HG02938 (cell line): ENCODE measurements at regions not wholly inside any gene's neighbourhood (a gene's known extent, or its start where the extent isn't known, plus 50 kb on each side); places are given as distances from the start of the nearest gene placed in this dataset.
"Not testable (repeated sequence)": the region's sequence is repeated elsewhere in the genome, so short reads cannot be mapped to it uniquely, and the experiment has no call there.

Source experiments
- ATAC-seq: cut with Tn5 transposase; IDR thresholded peaks from one replicate; pipeline ENCODE4 v1.9.1; 2021; ENCODE audit warnings: mild to moderate bottlenecking, moderate library complexity; ENCODE audit not compliant: unreplicated experiment

- no peak for ATAC-seq
Observed at GRCh38 chr13:22770891-22771290, 409.9 kb upstream of the SGCG start.

- no peak for ATAC-seq
Observed at GRCh38 chr13:22773465-22773864, 407.3 kb upstream of the SGCG start.

GRCh38 chr13:22776394-22777186, 404.2 kb upstream of the SGCG start:
- ATAC-seq = no peak

- no peak for ATAC-seq
Observed at GRCh38 chr13:22777207-22777606, 403.6 kb upstream of the SGCG start.

GRCh38 chr13:22789027-22789593, 391.7 kb upstream of the SGCG start:
- no peak for ATAC-seq

- no peak for ATAC-seq
Observed at GRCh38 chr13:22789916-22790315, 390.9 kb upstream of the SGCG start.

- ATAC-seq = no peak
Observed at GRCh38 chr13:22793598-22794134, 387.1 kb upstream of the SGCG start.

GRCh38 chr13:22800526-22801401, 380.0 kb upstream of the SGCG start:
- no peak for ATAC-seq

- no peak for ATAC-seq
Observed at GRCh38 chr13:22801402-22802003, 379.3 kb upstream of the SGCG start.

GRCh38 chr13:22812793-22813192, 368.0 kb upstream of the SGCG start:
- no peak for ATAC-seq

- ATAC-seq = not testable (repeated sequence)
Observed at GRCh38 chr13:22813531-22814377, 367.0 kb upstream of the SGCG start.

GRCh38 chr13:22814433-22814832, 366.3 kb upstream of the SGCG start:
- ATAC-seq = not testable (repeated sequence)

- no peak for ATAC-seq
Observed at GRCh38 chr13:22821589-22821988, 359.2 kb upstream of the SGCG start.

- no peak for ATAC-seq
Observed at GRCh38 chr13:22825186-22825585, 355.6 kb upstream of the SGCG start.

- no peak for ATAC-seq
Observed at GRCh38 chr13:22828081-22828480, 352.7 kb upstream of the SGCG start.

- no peak for ATAC-seq
Observed at GRCh38 chr13:22836475-22836874, 344.3 kb upstream of the SGCG start.

- no peak for ATAC-seq
Observed at GRCh38 chr13:22837980-22838647, 342.7 kb upstream of the SGCG start.

- no peak for ATAC-seq
Observed at GRCh38 chr13:22839603-22840530, 340.9 kb upstream of the SGCG start.
